ENCODE measurements at regions not wholly inside any gene's neighbourhood (a gene's known extent, or its start where the extent isn't known, plus 50 kb on each side); places are given as distances from the start of the nearest gene placed in this dataset.
"Not testable (repeated sequence)": the region's sequence is repeated elsewhere in the genome, so short reads cannot be mapped to it uniquely, and the experiment has no call there.

DNA sequence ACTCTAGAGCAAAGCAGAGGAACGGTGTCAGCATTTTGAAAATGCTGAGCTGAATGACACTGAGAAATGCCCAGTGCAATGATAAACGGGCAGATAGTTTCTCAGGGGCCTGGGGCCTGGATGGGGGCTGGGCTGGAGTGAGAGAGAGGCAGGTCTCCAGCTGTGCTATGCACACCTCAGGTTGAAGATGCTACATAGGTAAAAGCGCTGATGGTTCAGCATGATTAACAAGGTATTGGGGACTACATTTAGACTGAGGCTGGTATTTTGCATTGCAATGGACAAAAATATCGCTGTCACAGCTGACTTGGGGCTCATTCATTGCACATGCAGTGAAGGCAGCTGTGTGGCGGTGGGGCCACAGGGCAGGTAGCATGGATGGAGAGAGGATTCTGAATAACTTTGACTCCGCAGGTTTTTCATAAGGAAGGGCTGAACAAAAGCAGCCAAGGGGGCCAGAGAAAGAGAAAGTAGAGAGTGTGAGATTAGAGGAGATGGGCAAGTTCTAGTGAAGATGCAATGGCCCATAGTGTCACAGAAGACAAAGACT, 290.8 kb upstream of the ZNF32 start:
- DNase-seq (ENCODE audit: low read depth in 2 of 2): no peak

- no peak for DNase-seq (ENCODE audit: low read depth in 2 of 2)
Observed at GRCh38 chr10:43938810-43939209, 290.1 kb upstream of the ZNF32 start.

DNA sequence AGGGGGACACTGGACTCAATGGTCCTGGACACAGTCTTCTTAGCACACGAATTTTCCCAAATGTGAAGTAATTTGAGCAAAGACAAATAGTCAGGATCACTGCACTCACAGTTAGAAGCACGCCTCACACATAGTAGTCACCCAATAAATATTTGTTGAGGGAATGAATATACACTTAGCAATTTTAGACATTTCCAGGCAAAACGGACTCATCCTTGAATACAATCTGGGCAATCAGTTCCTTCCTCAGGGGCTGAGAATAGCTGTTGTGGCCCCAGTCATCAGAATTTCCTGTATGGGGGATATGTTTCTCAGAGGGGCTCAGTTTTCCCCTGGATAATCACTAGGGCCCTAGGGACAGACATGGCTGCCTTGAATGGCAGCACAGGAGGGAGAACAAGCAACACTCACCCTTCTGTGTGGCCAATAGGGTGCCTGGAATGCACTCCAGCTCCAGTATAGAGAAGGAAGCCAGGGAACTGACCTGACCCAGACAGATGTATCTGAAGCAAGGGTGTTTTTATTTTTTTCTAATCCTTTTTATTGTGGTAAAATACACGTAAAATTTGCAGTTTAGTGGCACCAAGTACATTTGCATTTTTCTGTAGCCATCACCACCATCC, 282.7 kb upstream of the ZNF32 start:
- DNase-seq (ENCODE audit: low read depth in 2 of 2): no peak

DNA sequence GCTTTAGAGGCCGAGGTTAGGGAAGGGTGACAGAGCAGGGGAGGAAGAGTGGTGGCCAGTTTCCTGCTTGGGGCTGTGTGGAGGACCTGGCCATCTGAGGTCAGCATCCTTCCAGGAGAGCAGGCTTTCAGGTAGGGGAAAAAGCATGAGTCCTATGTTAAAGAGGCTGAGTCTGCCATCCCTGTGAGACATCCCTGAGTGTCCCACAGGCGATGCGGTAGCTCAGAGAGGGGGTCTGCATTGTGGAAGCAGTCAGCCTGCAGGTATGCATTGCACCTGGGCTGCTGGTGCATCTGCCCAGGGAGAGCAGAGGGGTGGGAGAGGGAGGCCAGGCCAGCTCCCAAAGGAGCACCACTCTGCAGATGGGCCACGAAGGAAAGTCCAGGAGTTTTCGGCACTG, 282.1 kb upstream of the ZNF32 start:
- no peak for DNase-seq (ENCODE audit: low read depth in 2 of 2)

GRCh38 chr10:43930243-43930642, 281.6 kb upstream of the ZNF32 start:
- no peak for DNase-seq (ENCODE audit: low read depth in 2 of 2)

DNA sequence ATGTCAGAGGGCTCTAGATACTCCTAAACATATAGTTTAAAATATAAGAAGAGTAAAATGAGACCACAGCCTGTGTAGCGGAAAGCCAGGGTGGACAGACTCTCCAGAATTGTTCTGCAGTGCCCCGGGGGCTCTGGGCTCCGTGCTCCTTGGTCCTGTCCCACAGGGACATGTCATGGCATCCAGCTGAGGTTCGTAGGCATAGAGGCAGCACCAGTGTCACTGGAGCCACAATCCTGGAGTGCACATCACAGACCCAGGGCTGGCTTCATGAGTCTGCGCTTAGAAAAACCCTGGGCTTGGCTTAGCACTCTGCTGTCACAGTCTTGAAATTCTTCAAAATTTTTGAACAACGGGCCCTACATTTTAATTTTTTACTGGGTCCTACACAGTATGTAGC, 280.4 kb upstream of the ZNF32 start:
- no peak for DNase-seq (ENCODE audit: low read depth in 2 of 2)

- DNase-seq (ENCODE audit: low read depth in 2 of 2): no peak
Observed at GRCh38 chr10:43928425-43928968, 279.8 kb upstream of the ZNF32 start.

DNA sequence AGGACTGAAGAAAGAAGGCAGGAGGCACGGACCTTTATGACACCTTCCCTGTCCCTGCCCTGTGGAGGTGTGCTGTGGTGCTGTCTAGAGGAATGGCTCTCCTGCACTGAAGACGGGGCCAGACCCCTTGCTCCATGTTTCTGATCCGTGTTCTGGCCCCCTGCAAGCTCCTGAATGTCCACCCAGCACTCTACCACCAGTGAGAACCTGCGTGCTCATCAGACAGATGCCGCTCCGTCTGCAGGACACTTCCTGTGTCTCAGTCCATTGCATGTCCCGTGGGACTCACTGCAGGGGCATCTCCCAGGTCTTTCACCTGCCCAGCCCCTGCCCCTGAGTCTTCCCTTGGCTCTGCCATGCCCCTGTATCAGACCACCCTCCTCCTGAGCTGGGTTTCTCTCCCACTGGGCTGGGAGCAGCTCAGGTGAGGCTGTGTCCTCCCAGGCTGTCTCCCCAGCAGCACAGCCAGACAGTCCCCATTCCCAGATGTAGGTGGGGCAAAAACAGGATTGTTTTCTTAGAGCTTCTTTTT, 278.3 kb upstream of the ZNF32 start:
- DNase-seq (ENCODE audit: low read depth in 2 of 2): no peak

- DNase-seq (ENCODE audit: low read depth in 2 of 2): no peak
Observed at GRCh38 chr10:43926371-43926770, 277.7 kb upstream of the ZNF32 start.

GRCh38 chr10:43925793-43926192, 277.1 kb upstream of the ZNF32 start:
- no peak for DNase-seq (ENCODE audit: low read depth in 2 of 2)

GRCh38 chr10:43923328-43923727, 274.6 kb upstream of the ZNF32 start:
- DNase-seq (ENCODE audit: low read depth in 2 of 2): no peak

DNA sequence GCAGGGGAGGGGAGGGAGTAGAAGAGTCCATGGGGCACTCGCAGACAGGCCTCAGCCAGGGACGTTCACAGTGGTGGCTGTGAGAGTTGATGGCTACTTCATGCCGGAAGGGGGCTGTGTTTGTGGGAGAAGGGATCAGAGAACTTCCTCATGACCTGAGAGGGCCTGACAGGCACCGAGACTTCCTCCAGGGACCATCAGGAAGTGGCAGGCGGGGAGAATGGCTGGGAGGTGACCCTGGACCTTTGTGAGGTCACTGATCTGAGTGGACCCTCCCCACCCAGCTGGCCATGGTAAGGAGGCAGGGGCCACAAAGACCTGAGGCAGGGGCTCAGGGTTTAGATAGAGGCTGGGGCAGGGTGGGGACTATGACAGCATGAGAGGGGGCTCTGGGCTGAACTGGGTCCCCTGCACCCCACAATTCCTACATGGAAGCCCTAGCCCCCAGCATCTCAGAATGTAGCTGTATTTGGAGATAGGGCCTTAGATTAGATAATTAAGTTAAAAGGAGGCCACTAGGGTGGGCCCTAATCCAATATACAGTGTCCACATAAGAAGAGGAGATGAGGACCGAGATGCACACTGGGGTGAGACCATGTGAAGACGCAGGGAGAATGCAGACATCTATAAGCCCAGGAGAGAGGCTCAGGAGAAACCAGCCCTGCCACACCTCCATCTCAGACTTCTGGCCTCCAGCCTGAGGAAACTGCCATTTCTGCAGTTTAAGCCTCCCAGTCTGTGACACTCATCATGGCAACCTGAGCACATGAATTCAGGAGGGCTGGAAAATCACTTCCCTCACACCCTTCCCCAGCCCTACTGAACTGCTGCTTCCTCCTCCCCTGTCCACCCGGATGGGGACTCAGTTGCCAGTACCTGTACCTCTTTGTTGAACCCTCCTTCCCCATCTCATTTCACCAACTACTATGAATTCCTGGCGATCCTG, 273.9 kb upstream of the ZNF32 start:
- no peak for DNase-seq (ENCODE audit: low read depth in 2 of 2)

GRCh38 chr10:43921881-43922280, 273.2 kb upstream of the ZNF32 start:
- no peak for DNase-seq (ENCODE audit: low read depth in 2 of 2)

DNA sequence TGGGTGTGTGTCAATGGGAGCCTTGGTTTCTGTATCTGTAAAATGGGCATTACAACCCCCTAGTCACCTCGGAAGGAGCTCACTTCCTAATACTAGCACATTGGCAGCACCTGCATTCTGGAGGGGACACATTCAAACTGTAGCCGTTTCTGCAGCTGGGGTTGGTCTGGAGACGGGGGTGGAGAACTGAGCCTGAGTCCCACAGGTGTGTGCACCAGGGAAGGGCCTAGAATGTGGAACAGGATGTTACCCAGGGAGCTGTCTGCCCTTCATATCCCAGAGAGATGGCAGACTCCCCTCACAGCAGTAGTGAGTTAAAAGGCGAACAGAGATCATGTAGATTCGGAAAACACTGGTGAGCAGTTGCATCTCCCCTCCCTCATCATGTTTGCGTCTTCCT, 272.8 kb upstream of the ZNF32 start:
- DNase-seq (ENCODE audit: low read depth in 2 of 2): no peak

- DNase-seq (ENCODE audit: low read depth in 2 of 2): not testable (repeated sequence)
Observed at GRCh38 chr10:43920236-43920758, 271.6 kb upstream of the ZNF32 start.

DNA sequence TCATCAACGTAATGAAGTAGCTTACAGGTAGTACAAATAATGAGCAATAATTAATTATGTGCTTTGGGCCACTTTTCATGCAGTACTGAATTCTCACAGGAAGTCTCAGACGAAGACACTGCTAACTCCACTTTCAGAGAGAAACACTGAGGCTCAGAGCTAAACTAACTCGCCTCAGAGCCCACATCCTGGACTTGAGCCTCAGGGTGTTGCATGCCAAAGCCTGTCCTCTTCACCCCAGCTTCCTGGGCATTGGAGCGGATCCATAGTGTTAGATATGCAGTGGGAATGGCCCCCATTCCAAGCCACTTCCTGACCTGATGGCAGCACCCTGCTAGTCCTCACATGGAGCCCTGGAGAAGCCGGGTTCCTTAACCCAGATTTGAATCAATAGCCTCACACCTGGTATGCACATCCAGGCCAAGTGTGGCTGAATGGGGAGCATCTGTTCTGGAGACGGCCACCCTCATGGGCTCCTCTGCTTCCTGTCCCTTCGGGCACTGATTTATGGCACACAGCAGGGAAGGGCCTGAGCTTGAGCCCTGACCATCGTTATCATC, 265.1 kb upstream of the ZNF32 start:
- no peak for DNase-seq (ENCODE audit: low read depth in 2 of 2)

GRCh38 chr10:43912469-43912868, 263.8 kb upstream of the ZNF32 start:
- DNase-seq (ENCODE audit: low read depth in 2 of 2): no peak

DNA sequence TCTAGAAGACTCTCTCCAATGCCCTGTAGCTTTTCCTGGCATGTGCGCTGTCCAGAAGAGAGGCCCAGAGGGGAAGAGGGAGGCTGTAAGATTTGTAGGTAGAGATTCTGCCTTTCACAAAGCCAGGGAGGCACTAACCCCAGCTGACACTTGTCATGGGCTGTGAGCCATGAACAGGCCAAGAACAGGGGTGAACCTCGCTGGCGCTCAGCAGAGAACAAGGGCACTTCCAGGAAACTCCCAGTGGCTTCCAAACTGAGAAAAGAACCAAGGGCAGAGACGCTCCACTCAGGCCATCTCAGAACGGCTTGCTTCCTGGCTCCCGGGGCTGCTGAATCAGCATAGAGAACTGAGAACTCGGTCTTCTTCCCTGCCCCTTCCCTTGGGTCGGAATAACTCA, 257.8 kb upstream of the ZNF32 start:
- DNase-seq (ENCODE audit: low read depth in 2 of 2): no peak

- DNase-seq (ENCODE audit: low read depth in 2 of 2): no peak
Observed at GRCh38 chr10:43905512-43906236, 257.0 kb upstream of the ZNF32 start.

DNA sequence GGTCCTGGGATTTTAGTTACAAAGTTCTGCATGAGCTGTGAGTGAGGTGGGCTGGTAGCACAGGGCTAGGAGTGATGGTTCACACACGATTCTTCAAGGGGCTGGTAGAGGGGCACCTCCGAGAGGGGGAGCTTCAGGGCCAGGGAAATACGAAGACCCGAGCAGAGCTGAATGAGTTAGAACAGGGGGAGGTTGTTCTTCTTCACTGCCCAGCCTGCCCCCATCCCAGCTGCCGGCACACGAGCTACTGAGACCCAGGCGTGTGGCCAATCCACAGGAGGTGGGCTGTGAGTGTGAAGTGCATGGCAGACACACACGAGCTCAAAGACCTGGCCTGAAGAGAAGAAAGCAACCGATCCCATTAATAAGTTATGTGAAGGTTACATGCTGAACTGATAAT, 256.2 kb upstream of the ZNF32 start:
- no peak for DNase-seq (ENCODE audit: low read depth in 2 of 2)

DNA sequence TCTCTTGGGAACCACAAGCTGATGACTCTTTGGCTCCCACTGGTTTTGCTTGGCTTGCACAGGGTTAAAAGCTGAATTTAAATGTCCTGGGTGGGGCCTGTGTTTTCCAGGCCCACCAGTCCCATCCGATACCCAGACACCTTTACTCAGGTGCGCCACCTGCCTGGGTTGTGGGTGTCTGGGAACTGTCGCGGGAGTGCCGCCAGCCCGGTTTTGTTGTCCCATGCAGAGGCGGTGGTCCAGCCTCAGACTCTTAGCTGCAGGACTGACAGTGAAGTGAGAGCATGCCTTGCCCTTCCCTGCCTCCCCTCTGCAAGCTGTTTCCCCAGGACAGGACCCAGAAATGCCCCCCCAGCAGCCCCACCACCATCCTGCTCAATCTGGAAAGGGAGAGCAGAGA, 255.6 kb upstream of the ZNF32 start:
- no peak for DNase-seq (ENCODE audit: low read depth in 2 of 2)
